WTC11 (cell line): ENCODE measurements at regions not wholly inside any gene's neighbourhood (a gene's known extent, or its start where the extent isn't known, plus 50 kb on each side); places are given as distances from the start of the nearest gene placed in this dataset.

ENCODE experiments used
- ATAC-seq: fragments of 200-7000 bp; cut with Tn5 transposase; 2 replicates; pipeline ENCODE4 v1.10.0; 2021; ENCODE audit warnings: mild to moderate bottlenecking, moderate library complexity
- CTCF ChIA-PET: fragments of 300-600 bp; sonication (Branson Sonifier 250); formaldehyde crosslinking; loops from one replicate; lab custom pipeline; 2021; ENCODE audit warnings: antibody characterized with exemption; lab: Charles Lee
- POLR2A ChIA-PET: fragments of 350-600 bp; sonication (Branson Sonifier 250); formaldehyde crosslinking; loops from one replicate; lab custom pipeline; 2021; ENCODE audit warnings: antibody characterized with exemption; lab: Charles Lee
- DNase-seq: peaks from one replicate; pipeline ENCODE4 v3.0.0; 2021; ENCODE audit warnings: low spot score
- H3K27ac Mint-ChIP-seq: 2 replicates; pipeline ENCODE4 v1.8.0; 2021; ENCODE audit warnings: mixed read lengths
- H3K27me3 Mint-ChIP-seq: 2 replicates; pipeline ENCODE4 v1.8.0; 2021; ENCODE audit warnings: low read depth, mild to moderate bottlenecking, moderate library complexity, mixed read lengths
- H3K36me3 Mint-ChIP-seq: 2 replicates; pipeline ENCODE4 v1.8.0; 2021; ENCODE audit warnings: mixed read lengths
- H3K4me1 Mint-ChIP-seq: 2 replicates; pipeline ENCODE4 v1.8.0; 2022; ENCODE audit warnings: mixed read lengths
- H3K4me3 Mint-ChIP-seq: 2 replicates; pipeline ENCODE4 v1.8.0; 2021; ENCODE audit warnings: mild to moderate bottlenecking, moderate library complexity, mixed read lengths
- H3K9me3 Mint-ChIP-seq: 2 replicates; pipeline ENCODE4 v1.8.0; 2021; ENCODE audit warnings: mixed read lengths
- CREB1 ChIP-seq: sonication (generic); formaldehyde crosslinking; IDR thresholded peaks from 2 replicates; pipeline ENCODE4 v1.8.0; 2023; ENCODE audit warnings: mild to moderate bottlenecking, missing genetic modification reagents
- ESRRA ChIP-seq: sonication (generic); formaldehyde crosslinking; IDR thresholded peaks from 2 replicates; pipeline ENCODE4 v1.8.1; 2022; ENCODE audit warnings: mild to moderate bottlenecking, missing genetic modification reagents, borderline replicate concordance
- ETV6 ChIP-seq: sonication (generic); formaldehyde crosslinking; IDR thresholded peaks from 2 replicates; pipeline ENCODE4 v1.8.1; 2022; ENCODE audit warnings: mild to moderate bottlenecking, missing genetic modification reagents
- HMGA2 ChIP-seq: fragments of 250-450 bp; sonication (Bioruptor Pico); IDR thresholded peaks from 2 replicates; pipeline ENCODE4 v1.4.0; 2021; ENCODE audit warnings: mild to moderate bottlenecking, moderate library complexity
- NFATC4 ChIP-seq: fragments of 250-450 bp; sonication (Bioruptor Pico); IDR thresholded peaks from 2 replicates; pipeline ENCODE4 v1.9.0; 2021; ENCODE audit warnings: mild to moderate bottlenecking
- NFYB ChIP-seq: sonication (generic); formaldehyde crosslinking; conservative IDR thresholded peaks from 2 replicates; pipeline ENCODE4 v1.8.0; 2022; ENCODE audit warnings: low read depth, missing genetic modification reagents
- NR1H2 ChIP-seq: sonication (generic); formaldehyde crosslinking; IDR thresholded peaks from 2 replicates; pipeline ENCODE4 v1.9.0; 2021; ENCODE audit warnings: mild to moderate bottlenecking, moderate library complexity, missing genetic modification reagents
- NR2C2 ChIP-seq: sonication (generic); formaldehyde crosslinking; IDR thresholded peaks from 2 replicates; pipeline ENCODE4 v1.8.0; 2022; ENCODE audit warnings: mild to moderate bottlenecking, missing genetic modification reagents
- NR3C1 ChIP-seq: sonication (generic); formaldehyde crosslinking; conservative IDR thresholded peaks from 2 replicates; pipeline ENCODE4 v1.8.1; 2023; ENCODE audit warnings: low read depth, mild to moderate bottlenecking, missing genetic modification reagents
- PRRX2 ChIP-seq: fragments of 250-450 bp; sonication (Bioruptor Pico); IDR thresholded peaks from 2 replicates; pipeline ENCODE4 v1.8.0; 2021; ENCODE audit warnings: mild to moderate bottlenecking
- SMAD4 ChIP-seq: sonication (generic); formaldehyde crosslinking; IDR thresholded peaks from 2 replicates; pipeline ENCODE4 v1.8.0; 2022; ENCODE audit warnings: mild to moderate bottlenecking, missing genetic modification reagents
- TCF7 ChIP-seq: sonication (generic); formaldehyde crosslinking; IDR thresholded peaks from 2 replicates; pipeline ENCODE4 v1.8.0; 2022; ENCODE audit warnings: mild to moderate bottlenecking, low read depth, missing genetic modification reagents, moderate library complexity
- TP53 ChIP-seq: sonication (generic); formaldehyde crosslinking; IDR thresholded peaks from 2 replicates; pipeline ENCODE4 v1.8.1; 2023; ENCODE audit warnings: mild to moderate bottlenecking, missing genetic modification reagents
- ZNF671 ChIP-seq: fragments of 250-450 bp; sonication (Bioruptor Pico); IDR thresholded peaks from 2 replicates; pipeline ENCODE4 v1.8.0; 2021; ENCODE audit warnings: mild to moderate bottlenecking
- TF ChIP-seq, protein P1 (sequence below): sonication (generic); formaldehyde crosslinking; IDR thresholded peaks from 2 replicates; pipeline ENCODE4 v1.8.1; 2023; ENCODE audit warnings: mild to moderate bottlenecking, missing genetic modification reagents, moderate library complexity
- TF ChIP-seq, protein P2 (sequence below): sonication (generic); formaldehyde crosslinking; IDR thresholded peaks from 2 replicates; pipeline ENCODE4 v1.8.0; 2022; ENCODE audit warnings: mild to moderate bottlenecking, missing genetic modification reagents
- TF ChIP-seq, protein P3 (sequence below): sonication (generic); formaldehyde crosslinking; IDR thresholded peaks from 2 replicates; pipeline ENCODE4 v1.8.1; 2022; ENCODE audit warnings: mild to moderate bottlenecking, moderate library complexity, missing genetic modification reagents
- TF ChIP-seq, protein P4 (sequence below): sonication (generic); formaldehyde crosslinking; IDR thresholded peaks from 2 replicates; pipeline ENCODE4 v1.8.0; 2023; ENCODE audit warnings: mild to moderate bottlenecking, missing genetic modification reagents
- TF ChIP-seq, protein P5 (sequence below): sonication (generic); formaldehyde crosslinking; IDR thresholded peaks from 2 replicates; pipeline ENCODE4 v1.8.1; 2023; ENCODE audit warnings: mild to moderate bottlenecking, missing genetic modification reagents
- TF ChIP-seq, protein P6 (sequence below): sonication (generic); formaldehyde crosslinking; IDR thresholded peaks from 2 replicates; pipeline ENCODE4 v1.8.1; 2023; ENCODE audit warnings: mild to moderate bottlenecking, missing genetic modification reagents, moderate library complexity
- TF ChIP-seq, protein P7 (sequence below): sonication (generic); formaldehyde crosslinking; IDR thresholded peaks from 2 replicates; pipeline ENCODE4 v1.8.1; 2022; ENCODE audit warnings: missing genetic modification reagents, borderline replicate concordance

DNA sequence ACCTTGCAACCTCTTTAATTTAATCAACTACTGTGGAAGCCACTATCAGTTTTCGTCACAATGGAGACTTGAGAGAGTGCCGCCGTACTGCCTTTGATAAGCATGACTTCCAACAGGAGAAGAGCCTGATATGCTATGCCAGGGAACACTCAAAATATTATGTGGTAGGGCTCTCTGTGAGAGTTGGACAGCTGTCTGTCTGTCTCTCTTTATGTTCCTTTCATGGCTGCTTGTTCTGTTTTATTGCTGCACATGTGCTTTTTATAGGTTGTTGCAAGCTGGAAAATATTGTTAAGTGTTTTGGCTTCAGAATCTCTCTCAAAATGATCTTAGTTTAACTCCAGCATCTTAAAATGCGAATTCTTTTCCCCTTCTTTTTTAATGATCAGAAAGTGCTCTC is 249.4 kb upstream of the RARB start:
- ChIA-PET CTCF (no interaction called here), POLR2A (no interaction called here)
- no peak overlapping the region for H3K27ac Mint-ChIP-seq
- H3K27me3 Mint-ChIP-seq, result peaks cover 4% of the 10 kb centered on the region; the same call in 1 of the 2 replicates
- TF ChIP-seq NR1H2 (CRISPR knock-in tag) (no peak), ETV6 (CRISPR knock-in tag) (no peak)
- TF ChIP-seq, protein P1, sequence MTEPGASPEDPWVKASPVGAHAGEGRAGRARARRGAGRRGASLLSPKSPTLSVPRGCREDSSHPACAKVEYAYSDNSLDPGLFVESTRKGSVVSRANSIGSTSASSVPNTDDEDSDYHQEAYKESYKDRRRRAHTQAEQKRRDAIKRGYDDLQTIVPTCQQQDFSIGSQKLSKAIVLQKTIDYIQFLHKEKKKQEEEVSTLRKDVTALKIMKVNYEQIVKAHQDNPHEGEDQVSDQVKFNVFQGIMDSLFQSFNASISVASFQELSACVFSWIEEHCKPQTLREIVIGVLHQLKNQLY (CRISPR knock-in tag), result no peak
- H3K4me3 Mint-ChIP-seq, result no peak overlapping the region
- DNase-seq (no peak), ATAC-seq (no peak)
- H3K9me3 Mint-ChIP-seq, result peaks cover 9% of the 10 kb centered on the region; the same call in 1 of the 2 replicates
- H3K36me3 Mint-ChIP-seq, result no peaks in the 10 kb centered on the region
- peaks cover 21% of the 10 kb centered on the region for H3K4me1 Mint-ChIP-seq

DNA sequence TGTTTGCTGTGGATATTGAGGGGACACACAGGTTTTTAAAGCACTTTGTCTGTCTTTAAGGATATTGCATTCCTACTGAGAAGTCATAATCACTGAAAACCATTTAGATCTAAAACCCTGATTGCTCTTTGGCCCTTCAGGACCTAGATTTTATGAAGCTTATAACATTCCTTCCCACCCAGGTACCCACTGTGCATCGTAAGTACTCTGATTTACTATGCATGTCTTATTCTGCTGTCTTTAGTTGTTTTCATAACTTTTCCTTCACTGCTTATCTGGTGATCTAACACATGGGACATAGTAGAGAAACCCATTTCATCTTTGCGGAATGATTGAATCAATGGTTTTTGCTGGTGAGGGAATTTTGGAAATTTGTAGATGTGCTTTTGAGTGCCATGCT is 247.0 kb upstream of the RARB start:
- CTCF ChIA-PET, result no interaction called here
- Mint-ChIP-seq H3K27me3 (no peaks in the 10 kb centered on the region), H3K4me3 (no peak overlapping the region), H3K9me3 (peaks cover 9% of the 10 kb centered on the region; the same call in 1 of the 2 replicates), H3K36me3 (no peaks in the 10 kb centered on the region), H3K4me1 (no peaks in the 10 kb centered on the region), H3K27ac (no peak overlapping the region)
- ATAC-seq, result no peak
- POLR2A ChIA-PET, result no interaction called here
- TF ChIP-seq SMAD4 (CRISPR knock-in tag), result no peak
- no peak for TF ChIP-seq NR2C2 (CRISPR knock-in tag)
- no peak for TF ChIP-seq PRRX2 (CRISPR knock-in tag)
- TF ChIP-seq CREB1 (CRISPR knock-in tag), result no peak
- TF ChIP-seq, protein P2, sequence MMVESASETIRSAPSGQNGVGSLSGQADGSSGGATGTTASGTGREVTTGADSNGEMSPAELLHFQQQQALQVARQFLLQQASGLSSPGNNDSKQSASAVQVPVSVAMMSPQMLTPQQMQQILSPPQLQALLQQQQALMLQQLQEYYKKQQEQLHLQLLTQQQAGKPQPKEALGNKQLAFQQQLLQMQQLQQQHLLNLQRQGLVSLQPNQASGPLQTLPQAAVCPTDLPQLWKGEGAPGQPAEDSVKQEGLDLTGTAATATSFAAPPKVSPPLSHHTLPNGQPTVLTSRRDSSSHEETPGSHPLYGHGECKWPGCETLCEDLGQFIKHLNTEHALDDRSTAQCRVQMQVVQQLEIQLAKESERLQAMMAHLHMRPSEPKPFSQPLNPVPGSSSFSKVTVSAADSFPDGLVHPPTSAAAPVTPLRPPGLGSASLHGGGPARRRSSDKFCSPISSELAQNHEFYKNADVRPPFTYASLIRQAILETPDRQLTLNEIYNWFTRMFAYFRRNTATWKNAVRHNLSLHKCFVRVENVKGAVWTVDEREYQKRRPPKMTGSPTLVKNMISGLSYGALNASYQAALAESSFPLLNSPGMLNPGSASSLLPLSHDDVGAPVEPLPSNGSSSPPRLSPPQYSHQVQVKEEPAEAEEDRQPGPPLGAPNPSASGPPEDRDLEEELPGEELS, result no peak
- TF ChIP-seq HMGA2 (CRISPR knock-in tag), result no peak
- no peak for TF ChIP-seq NFYB
- no peak for TF ChIP-seq TCF7
- no peak for TF ChIP-seq ZNF671 (CRISPR knock-in tag)
- no peak for DNase-seq

DNA sequence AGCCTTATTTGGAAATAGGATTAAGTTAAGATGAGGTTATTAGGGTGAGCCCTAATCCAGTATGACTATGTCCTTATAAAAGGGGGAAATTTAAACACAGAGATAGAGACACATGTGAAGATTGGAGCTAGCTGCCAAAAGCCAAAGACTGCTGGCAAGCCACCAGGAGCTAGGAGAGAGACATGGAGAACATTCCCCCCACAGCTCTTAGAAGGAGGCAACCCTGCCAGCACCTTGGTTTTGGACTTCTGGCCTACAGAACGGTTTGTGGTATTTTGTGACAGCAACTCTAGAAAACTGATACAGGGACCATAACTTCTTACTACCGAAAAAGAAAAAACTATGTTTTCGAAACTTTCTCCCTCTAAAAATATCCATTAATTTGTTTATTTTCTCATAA is 245.3 kb upstream of the RARB start:
- ATAC-seq, result no peak
- H3K4me1 Mint-ChIP-seq, result peaks cover 3% of the 10 kb centered on the region; the same call in 1 of the 2 replicates
- H3K36me3 Mint-ChIP-seq, result no peaks in the 10 kb centered on the region
- no peaks in the 10 kb centered on the region for H3K27me3 Mint-ChIP-seq
- H3K4me3 Mint-ChIP-seq, result no peak overlapping the region
- TF ChIP-seq, protein P3, sequence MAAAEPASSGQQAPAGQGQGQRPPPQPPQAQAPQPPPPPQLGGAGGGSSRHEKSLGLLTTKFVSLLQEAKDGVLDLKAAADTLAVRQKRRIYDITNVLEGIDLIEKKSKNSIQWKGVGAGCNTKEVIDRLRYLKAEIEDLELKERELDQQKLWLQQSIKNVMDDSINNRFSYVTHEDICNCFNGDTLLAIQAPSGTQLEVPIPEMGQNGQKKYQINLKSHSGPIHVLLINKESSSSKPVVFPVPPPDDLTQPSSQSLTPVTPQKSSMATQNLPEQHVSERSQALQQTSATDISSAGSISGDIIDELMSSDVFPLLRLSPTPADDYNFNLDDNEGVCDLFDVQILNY, result no peak
- TF ChIP-seq, protein P4, sequence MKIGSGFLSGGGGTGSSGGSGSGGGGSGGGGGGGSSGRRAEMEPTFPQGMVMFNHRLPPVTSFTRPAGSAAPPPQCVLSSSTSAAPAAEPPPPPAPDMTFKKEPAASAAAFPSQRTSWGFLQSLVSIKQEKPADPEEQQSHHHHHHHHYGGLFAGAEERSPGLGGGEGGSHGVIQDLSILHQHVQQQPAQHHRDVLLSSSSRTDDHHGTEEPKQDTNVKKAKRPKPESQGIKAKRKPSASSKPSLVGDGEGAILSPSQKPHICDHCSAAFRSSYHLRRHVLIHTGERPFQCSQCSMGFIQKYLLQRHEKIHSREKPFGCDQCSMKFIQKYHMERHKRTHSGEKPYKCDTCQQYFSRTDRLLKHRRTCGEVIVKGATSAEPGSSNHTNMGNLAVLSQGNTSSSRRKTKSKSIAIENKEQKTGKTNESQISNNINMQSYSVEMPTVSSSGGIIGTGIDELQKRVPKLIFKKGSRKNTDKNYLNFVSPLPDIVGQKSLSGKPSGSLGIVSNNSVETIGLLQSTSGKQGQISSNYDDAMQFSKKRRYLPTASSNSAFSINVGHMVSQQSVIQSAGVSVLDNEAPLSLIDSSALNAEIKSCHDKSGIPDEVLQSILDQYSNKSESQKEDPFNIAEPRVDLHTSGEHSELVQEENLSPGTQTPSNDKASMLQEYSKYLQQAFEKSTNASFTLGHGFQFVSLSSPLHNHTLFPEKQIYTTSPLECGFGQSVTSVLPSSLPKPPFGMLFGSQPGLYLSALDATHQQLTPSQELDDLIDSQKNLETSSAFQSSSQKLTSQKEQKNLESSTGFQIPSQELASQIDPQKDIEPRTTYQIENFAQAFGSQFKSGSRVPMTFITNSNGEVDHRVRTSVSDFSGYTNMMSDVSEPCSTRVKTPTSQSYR (CRISPR knock-in tag), result no peak
- TF ChIP-seq, protein P5, sequence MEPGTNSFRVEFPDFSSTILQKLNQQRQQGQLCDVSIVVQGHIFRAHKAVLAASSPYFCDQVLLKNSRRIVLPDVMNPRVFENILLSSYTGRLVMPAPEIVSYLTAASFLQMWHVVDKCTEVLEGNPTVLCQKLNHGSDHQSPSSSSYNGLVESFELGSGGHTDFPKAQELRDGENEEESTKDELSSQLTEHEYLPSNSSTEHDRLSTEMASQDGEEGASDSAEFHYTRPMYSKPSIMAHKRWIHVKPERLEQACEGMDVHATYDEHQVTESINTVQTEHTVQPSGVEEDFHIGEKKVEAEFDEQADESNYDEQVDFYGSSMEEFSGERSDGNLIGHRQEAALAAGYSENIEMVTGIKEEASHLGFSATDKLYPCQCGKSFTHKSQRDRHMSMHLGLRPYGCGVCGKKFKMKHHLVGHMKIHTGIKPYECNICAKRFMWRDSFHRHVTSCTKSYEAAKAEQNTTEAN (CRISPR knock-in tag), result no peak
- TF ChIP-seq NFATC4 (CRISPR knock-in tag) (no peak), ESRRA (CRISPR knock-in tag) (no peak), TP53 (CRISPR knock-in tag) (no peak), NR2C2 (CRISPR knock-in tag) (no peak), NR1H2 (CRISPR knock-in tag) (no peak), NR3C1 (CRISPR knock-in tag) (no peak)
- TF ChIP-seq, protein P6, sequence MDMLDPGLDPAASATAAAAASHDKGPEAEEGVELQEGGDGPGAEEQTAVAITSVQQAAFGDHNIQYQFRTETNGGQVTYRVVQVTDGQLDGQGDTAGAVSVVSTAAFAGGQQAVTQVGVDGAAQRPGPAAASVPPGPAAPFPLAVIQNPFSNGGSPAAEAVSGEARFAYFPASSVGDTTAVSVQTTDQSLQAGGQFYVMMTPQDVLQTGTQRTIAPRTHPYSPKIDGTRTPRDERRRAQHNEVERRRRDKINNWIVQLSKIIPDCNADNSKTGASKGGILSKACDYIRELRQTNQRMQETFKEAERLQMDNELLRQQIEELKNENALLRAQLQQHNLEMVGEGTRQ (CRISPR knock-in tag), result no peak
- TF ChIP-seq, protein P7, sequence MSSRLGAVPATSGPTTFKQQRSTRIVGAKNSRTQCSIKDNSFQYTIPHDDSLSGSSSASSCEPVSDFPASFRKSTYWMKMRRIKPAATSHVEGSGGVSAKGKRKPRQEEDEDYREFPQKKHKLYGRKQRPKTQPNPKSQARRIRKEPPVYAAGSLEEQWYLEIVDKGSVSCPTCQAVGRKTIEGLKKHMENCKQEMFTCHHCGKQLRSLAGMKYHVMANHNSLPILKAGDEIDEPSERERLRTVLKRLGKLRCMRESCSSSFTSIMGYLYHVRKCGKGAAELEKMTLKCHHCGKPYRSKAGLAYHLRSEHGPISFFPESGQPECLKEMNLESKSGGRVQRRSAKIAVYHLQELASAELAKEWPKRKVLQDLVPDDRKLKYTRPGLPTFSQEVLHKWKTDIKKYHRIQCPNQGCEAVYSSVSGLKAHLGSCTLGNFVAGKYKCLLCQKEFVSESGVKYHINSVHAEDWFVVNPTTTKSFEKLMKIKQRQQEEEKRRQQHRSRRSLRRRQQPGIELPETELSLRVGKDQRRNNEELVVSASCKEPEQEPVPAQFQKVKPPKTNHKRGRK, result no peak
- TF ChIP-seq, all 79 proteins: peak for 0
- POLR2A ChIA-PET, result no interaction called here
- Mint-ChIP-seq H3K9me3 (peaks cover 9% of the 10 kb centered on the region; the same call in 1 of the 2 replicates), H3K27ac (no peak overlapping the region)
- no peak for DNase-seq
- CTCF ChIA-PET, result no interaction called here
